ENCODE measurements at regions not wholly inside any gene's neighbourhood (a gene's known extent, or its start where the extent isn't known, plus 50 kb on each side); places are given as distances from the start of the nearest gene placed in this dataset.

- no peak for FAIRE-seq
- DNase-seq (ENCODE audit: insufficient read length, low spot score), result no peak
- no peak for TF ChIP-seq POLR2A (IDR thresholded peaks at IDR 0.05; ENCODE audit: low read depth, low read length)
These were observed 1010.8 kb downstream of the FLRT2 start for GRCh38 chr14:86540636-86541247.

- FAIRE-seq, result no peak
- no peak for DNase-seq (ENCODE audit: insufficient read length, low spot score)
- TF ChIP-seq POLR2A (IDR thresholded peaks at IDR 0.05; ENCODE audit: low read depth, low read length), result no peak
These were observed 1009.6 kb downstream of the FLRT2 start for GRCh38 chr14:86539361-86540070.

GRCh38 chr14:86533834-86534233 is 1003.9 kb downstream of the FLRT2 start:
- FAIRE-seq (no peak), DNase-seq (ENCODE audit: insufficient read length, low spot score) (no peak)
- no peak for TF ChIP-seq POLR2A (IDR thresholded peaks at IDR 0.05; ENCODE audit: low read depth, low read length)

- no peak for TF ChIP-seq POLR2A (IDR thresholded peaks at IDR 0.05; ENCODE audit: low read depth, low read length)
- DNase-seq (ENCODE audit: insufficient read length, low spot score), result no peak
- FAIRE-seq, result no peak
These were observed 1002.3 kb downstream of the FLRT2 start for GRCh38 chr14:86532219-86532618.

- no peak for TF ChIP-seq POLR2A (IDR thresholded peaks at IDR 0.05; ENCODE audit: low read depth, low read length)
- DNase-seq (ENCODE audit: insufficient read length, low spot score) (no peak), FAIRE-seq (no peak)
These were observed 1000.5 kb downstream of the FLRT2 start for GRCh38 chr14:86530457-86530856.

GRCh38 chr14:86527312-86527711 is 997.4 kb downstream of the FLRT2 start:
- no peak for TF ChIP-seq POLR2A (IDR thresholded peaks at IDR 0.05; ENCODE audit: low read depth, low read length)
- DNase-seq (ENCODE audit: insufficient read length, low spot score), result no peak
- FAIRE-seq, result no peak

- no peak for TF ChIP-seq POLR2A (IDR thresholded peaks at IDR 0.05; ENCODE audit: low read depth, low read length)
- DNase-seq (ENCODE audit: insufficient read length, low spot score) (no peak), FAIRE-seq (no peak)
These were observed 995.7 kb downstream of the FLRT2 start for GRCh38 chr14:86525673-86526072.

GRCh38 chr14:86521843-86522242 is 991.9 kb downstream of the FLRT2 start:
- no peak for FAIRE-seq
- TF ChIP-seq POLR2A (IDR thresholded peaks at IDR 0.05; ENCODE audit: low read depth, low read length), result no peak
- DNase-seq (ENCODE audit: insufficient read length, low spot score), result no peak

GRCh38 chr14:86521031-86521730 is 991.2 kb downstream of the FLRT2 start:
- FAIRE-seq, result no peak
- DNase-seq (ENCODE audit: insufficient read length, low spot score), result no peak
- TF ChIP-seq POLR2A (IDR thresholded peaks at IDR 0.05; ENCODE audit: low read depth, low read length), result no peak

- FAIRE-seq (no peak), DNase-seq (ENCODE audit: insufficient read length, low spot score) (no peak)
- TF ChIP-seq POLR2A (IDR thresholded peaks at IDR 0.05; ENCODE audit: low read depth, low read length), result no peak
These were observed 988.4 kb downstream of the FLRT2 start for GRCh38 chr14:86518298-86518697.

GRCh38 chr14:86515195-86515594 is 985.3 kb downstream of the FLRT2 start:
- DNase-seq (ENCODE audit: insufficient read length, low spot score), result no peak
- TF ChIP-seq POLR2A (IDR thresholded peaks at IDR 0.05; ENCODE audit: low read depth, low read length), result no peak
- FAIRE-seq, result no peak

- DNase-seq (ENCODE audit: insufficient read length, low spot score) (no peak), FAIRE-seq (no peak)
- TF ChIP-seq POLR2A (IDR thresholded peaks at IDR 0.05; ENCODE audit: low read depth, low read length), result no peak
These were observed 983.6 kb downstream of the FLRT2 start for GRCh38 chr14:86513564-86513963.

GRCh38 chr14:86513056-86513455 is 983.1 kb downstream of the FLRT2 start:
- FAIRE-seq, result no peak
- no peak for DNase-seq (ENCODE audit: insufficient read length, low spot score)
- no peak for TF ChIP-seq POLR2A (IDR thresholded peaks at IDR 0.05; ENCODE audit: low read depth, low read length)

- FAIRE-seq (no peak), DNase-seq (ENCODE audit: insufficient read length, low spot score) (no peak)
- no peak for TF ChIP-seq POLR2A (IDR thresholded peaks at IDR 0.05; ENCODE audit: low read depth, low read length)
These were observed 980.5 kb downstream of the FLRT2 start for GRCh38 chr14:86510491-86510890.

GRCh38 chr14:86505808-86506207 is 975.9 kb downstream of the FLRT2 start:
- TF ChIP-seq POLR2A (IDR thresholded peaks at IDR 0.05; ENCODE audit: low read depth, low read length), result no peak
- FAIRE-seq (no peak), DNase-seq (ENCODE audit: insufficient read length, low spot score) (no peak)
